ENCODE measurements at regions not wholly inside any gene's neighbourhood (a gene's known extent, or its start where the extent isn't known, plus 50 kb on each side); places are given as distances from the start of the nearest gene placed in this dataset.
A peak's percentile ranks its signal among the peaks of the same experiment; 100 is the strongest.

DNA sequence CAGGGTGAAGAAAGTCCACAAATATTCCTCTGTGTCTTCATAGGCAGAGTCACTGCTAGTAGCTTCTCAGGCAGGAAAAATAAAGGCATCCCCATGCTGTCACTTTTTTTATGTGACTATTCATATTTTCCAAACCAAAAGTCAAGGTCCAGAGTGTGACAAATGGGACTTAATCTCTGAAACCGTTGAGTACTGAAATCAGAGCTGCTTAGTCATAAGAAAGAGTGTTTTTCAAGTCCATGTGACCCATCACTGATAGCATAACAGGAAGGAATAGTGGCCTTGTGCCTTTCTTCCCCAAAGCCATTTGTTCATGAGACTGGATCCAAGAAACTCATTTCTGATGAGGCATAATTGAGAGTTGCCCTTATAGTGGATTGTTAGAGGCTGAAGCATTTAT lies 210.3 kb upstream of the TSHZ2 start:
- TF ChIP-seq EZH2phosphoT487 (IDR thresholded peaks at IDR 0.05; ENCODE audit: borderline replicate concordance, low read depth, low read length): no peak
- TF ChIP-seq, protein P1, sequence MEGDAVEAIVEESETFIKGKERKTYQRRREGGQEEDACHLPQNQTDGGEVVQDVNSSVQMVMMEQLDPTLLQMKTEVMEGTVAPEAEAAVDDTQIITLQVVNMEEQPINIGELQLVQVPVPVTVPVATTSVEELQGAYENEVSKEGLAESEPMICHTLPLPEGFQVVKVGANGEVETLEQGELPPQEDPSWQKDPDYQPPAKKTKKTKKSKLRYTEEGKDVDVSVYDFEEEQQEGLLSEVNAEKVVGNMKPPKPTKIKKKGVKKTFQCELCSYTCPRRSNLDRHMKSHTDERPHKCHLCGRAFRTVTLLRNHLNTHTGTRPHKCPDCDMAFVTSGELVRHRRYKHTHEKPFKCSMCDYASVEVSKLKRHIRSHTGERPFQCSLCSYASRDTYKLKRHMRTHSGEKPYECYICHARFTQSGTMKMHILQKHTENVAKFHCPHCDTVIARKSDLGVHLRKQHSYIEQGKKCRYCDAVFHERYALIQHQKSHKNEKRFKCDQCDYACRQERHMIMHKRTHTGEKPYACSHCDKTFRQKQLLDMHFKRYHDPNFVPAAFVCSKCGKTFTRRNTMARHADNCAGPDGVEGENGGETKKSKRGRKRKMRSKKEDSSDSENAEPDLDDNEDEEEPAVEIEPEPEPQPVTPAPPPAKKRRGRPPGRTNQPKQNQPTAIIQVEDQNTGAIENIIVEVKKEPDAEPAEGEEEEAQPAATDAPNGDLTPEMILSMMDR (conservative IDR thresholded peaks at IDR 0.05; ENCODE audit: low read length): no peak
- POLR2A ChIA-PET: no interaction called here
- no peaks in the 10 kb centered on the region for H3K36me3 ChIP-seq (ENCODE audit: insufficient read depth, low read length)
- H3K9me2 ChIP-seq (ENCODE audit: insufficient read depth, low read length): no peaks in the 10 kb centered on the region
- no peaks in the 10 kb centered on the region for H3K9me3 ChIP-seq (ENCODE audit: low read length)
- no peak overlapping the region for H2AFZ ChIP-seq (ENCODE audit: low read length)
- H3K79me2 ChIP-seq (ENCODE audit: insufficient read depth, low read depth, low read length): no peaks in the 10 kb centered on the region
- CTCF ChIA-PET (ENCODE audit: unreplicated experiment): no interaction called here
- no TSS peak for BruUV-seq (replicated peaks)
- no peaks in the 10 kb centered on the region for H4K20me1 ChIP-seq (ENCODE audit: insufficient read depth, low read length)
- no peak overlapping the region for H3K4me3 ChIP-seq (ENCODE audit: low read depth, low read length, poor library complexity, severe bottlenecking)
- DNase-seq (ENCODE audit: low spot score): no peak
- H3K4me2 ChIP-seq (ENCODE audit: low read length): no peak overlapping the region
- H3K4me1 ChIP-seq (ENCODE audit: insufficient read depth, low read length, poor library complexity, severe bottlenecking): no peaks in the 10 kb centered on the region
- intact Hi-C loops (cut with micrococcal nuclease; ENCODE audit: unreplicated experiment): no loop called here
- no peak overlapping the region for H3K27ac ChIP-seq (ENCODE audit: low read depth, low read length, poor library complexity, severe bottlenecking)

DNA sequence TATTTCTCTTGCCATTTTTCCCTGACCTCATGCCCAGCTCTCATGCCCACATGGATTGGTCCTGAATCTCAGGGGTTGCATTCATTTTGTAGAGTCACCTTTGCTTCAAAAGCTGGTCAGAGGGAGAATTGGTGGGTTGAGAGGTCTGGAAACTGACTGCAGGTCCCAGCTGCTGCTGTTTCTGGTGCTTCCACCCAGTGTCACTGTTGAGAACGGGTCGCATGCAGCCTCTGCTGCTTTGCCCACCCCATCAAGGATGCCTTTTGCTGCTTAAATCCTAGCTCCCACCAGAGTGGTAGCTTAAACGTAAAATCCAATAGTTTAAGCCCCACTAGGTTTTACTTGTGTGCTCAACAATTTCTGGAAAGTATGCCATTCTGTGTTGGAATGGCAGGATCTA lies 211.4 kb upstream of the TSHZ2 start:
- no peaks in the 10 kb centered on the region for H3K36me3 ChIP-seq (ENCODE audit: insufficient read depth, low read length)
- H3K9me3 ChIP-seq (ENCODE audit: low read length): no peaks in the 10 kb centered on the region
- no peak overlapping the region for H3K4me3 ChIP-seq (ENCODE audit: low read depth, low read length, poor library complexity, severe bottlenecking)
- BruUV-seq (replicated peaks): no TSS peak
- DNase-seq (ENCODE audit: low spot score): peak; percentile 4
- no peak for TF ChIP-seq EZH2phosphoT487 (IDR thresholded peaks at IDR 0.05; ENCODE audit: borderline replicate concordance, low read depth, low read length)
- TF ChIP-seq, protein P1 (conservative IDR thresholded peaks at IDR 0.05; ENCODE audit: low read length): no peak
- H3K9me2 ChIP-seq (ENCODE audit: insufficient read depth, low read length): no peaks in the 10 kb centered on the region
- H2AFZ ChIP-seq (ENCODE audit: low read length): no peak overlapping the region
- intact Hi-C loops (cut with micrococcal nuclease; ENCODE audit: unreplicated experiment): no loop called here
- no peak overlapping the region for H3K27ac ChIP-seq (ENCODE audit: low read depth, low read length, poor library complexity, severe bottlenecking)
- no peaks in the 10 kb centered on the region for H4K20me1 ChIP-seq (ENCODE audit: insufficient read depth, low read length)
- no peak overlapping the region for H3K4me2 ChIP-seq (ENCODE audit: low read length)
- H3K4me1 ChIP-seq (ENCODE audit: insufficient read depth, low read length, poor library complexity, severe bottlenecking): no peaks in the 10 kb centered on the region
- ChIA-PET CTCF (ENCODE audit: unreplicated experiment) (no interaction called here), POLR2A (interaction anchor here (0.5 to 1.6 kb wide), 2 partner anchors 13 to 29 kb away, joined by 4 read pairs; no protein-coding TSS in a partner anchor)
- H3K79me2 ChIP-seq (ENCODE audit: insufficient read depth, low read depth, low read length): no peaks in the 10 kb centered on the region

DNA sequence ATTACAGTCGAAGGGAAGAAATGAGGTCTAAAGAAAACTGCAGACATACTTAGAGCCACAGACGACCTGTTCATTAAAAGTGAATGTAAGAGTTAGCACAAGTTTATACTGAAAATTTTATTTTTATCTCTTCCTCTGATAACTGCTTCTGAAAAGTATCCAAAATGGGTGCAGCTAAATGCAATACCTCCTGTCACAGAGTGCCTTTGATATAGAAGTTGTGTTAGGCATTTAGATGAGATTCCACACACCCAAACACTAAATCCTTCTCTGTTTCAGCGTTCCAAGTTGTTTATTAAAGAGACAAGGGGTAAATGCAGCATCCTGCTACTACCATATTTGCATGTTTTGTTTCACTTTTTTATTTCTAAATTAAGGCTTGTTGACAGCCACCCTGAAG lies 214.7 kb upstream of the TSHZ2 start:
- no peak overlapping the region for H2AFZ ChIP-seq (ENCODE audit: low read length)
- no peak overlapping the region for H3K27ac ChIP-seq (ENCODE audit: low read depth, low read length, poor library complexity, severe bottlenecking)
- no peak for DNase-seq (ENCODE audit: low spot score)
- BruUV-seq (replicated peaks): no TSS peak
- no peaks in the 10 kb centered on the region for H3K4me1 ChIP-seq (ENCODE audit: insufficient read depth, low read length, poor library complexity, severe bottlenecking)
- CTCF ChIA-PET (ENCODE audit: unreplicated experiment): no interaction called here
- H3K9me3 ChIP-seq (ENCODE audit: low read length): no peaks in the 10 kb centered on the region
- intact Hi-C loops (cut with micrococcal nuclease; ENCODE audit: unreplicated experiment): no loop called here
- no peaks in the 10 kb centered on the region for H3K79me2 ChIP-seq (ENCODE audit: insufficient read depth, low read depth, low read length)
- H3K36me3 ChIP-seq (ENCODE audit: insufficient read depth, low read length): no peaks in the 10 kb centered on the region
- H3K4me2 ChIP-seq (ENCODE audit: low read length): no peak overlapping the region
- POLR2A ChIA-PET: no interaction called here
- H3K4me3 ChIP-seq (ENCODE audit: low read depth, low read length, poor library complexity, severe bottlenecking): no peak overlapping the region
- H3K9me2 ChIP-seq (ENCODE audit: insufficient read depth, low read length): no peaks in the 10 kb centered on the region
- TF ChIP-seq EZH2phosphoT487 (IDR thresholded peaks at IDR 0.05; ENCODE audit: borderline replicate concordance, low read depth, low read length): no peak
- TF ChIP-seq, protein P1 (conservative IDR thresholded peaks at IDR 0.05; ENCODE audit: low read length): no peak
- no peaks in the 10 kb centered on the region for H4K20me1 ChIP-seq (ENCODE audit: insufficient read depth, low read length)
